Ectodermal cell (in vitro differentiated cells): ENCODE measurements at regions not wholly inside any gene's neighbourhood (a gene's known extent, or its start where the extent isn't known, plus 50 kb on each side); places are given as distances from the start of the nearest gene placed in this dataset.

Source experiments
- H3K27ac ChIP-seq: 2 replicates; pipeline ENCODE4 v1.7.0; 2013; ENCODE audit warnings: mild to moderate bottlenecking, low read depth, low read length; ENCODE audit not compliant: insufficient read depth, poor library complexity, severe bottlenecking
- H3K27me3 ChIP-seq: 2 replicates; pipeline ENCODE4 v1.7.0; 2013; ENCODE audit warnings: mild to moderate bottlenecking, low read length; ENCODE audit not compliant: insufficient read depth, control insufficient read depth, poor library complexity, severe bottlenecking
- H3K36me3 ChIP-seq: one replicate; pipeline ENCODE4 v1.7.0; 2013; ENCODE audit warnings: low read length; ENCODE audit not compliant: control insufficient read depth, insufficient read depth
- H3K4me1 ChIP-seq: one replicate; pipeline ENCODE4 v1.7.0; 2013; ENCODE audit warnings: low read length; ENCODE audit not compliant: control insufficient read depth, insufficient read depth
- H3K4me3 ChIP-seq: 2 replicates; pipeline ENCODE4 v1.7.0; 2013; ENCODE audit warnings: low read depth, low read length, control low read depth; ENCODE audit not compliant: insufficient read depth
- H3K9me3 ChIP-seq: 2 replicates; pipeline ENCODE4 v1.7.0; 2013; ENCODE audit warnings: mild to moderate bottlenecking, low read length, moderate library complexity; ENCODE audit not compliant: control insufficient read depth
- WGBS, 2 experiments: methylation state at CpG; one replicate each; pipeline ENCODE4 v1.1.7; 2013; ENCODE audit warnings: missing lambda C conversion rate in 2 of 2; 5-methylcytosine and 5-hydroxymethylcytosine counted together

DNA sequence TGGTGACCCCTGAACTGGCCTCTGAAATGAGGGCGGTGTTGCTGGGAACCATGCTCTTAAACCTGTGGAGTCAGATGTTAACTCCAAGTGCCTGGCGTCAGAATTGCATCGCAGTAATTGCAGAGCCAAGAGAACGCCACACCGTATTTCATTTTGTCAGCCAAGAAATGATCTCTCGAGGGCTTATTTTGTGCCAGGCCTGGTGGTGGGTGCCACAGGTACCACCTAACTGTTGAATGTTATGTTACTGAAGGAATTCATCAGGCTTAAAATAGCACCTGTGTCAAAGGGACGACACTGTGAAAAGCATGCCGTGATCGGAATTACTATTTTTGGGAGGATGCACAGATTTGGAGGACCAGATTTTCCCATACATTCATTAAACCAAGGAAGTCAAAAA is 51.9 kb upstream of the BAIAP2L1 start:
- H3K4me1 ChIP-seq: no peaks in the 10 kb centered on the region
- no peaks in the 10 kb centered on the region for H3K36me3 ChIP-seq
- 91 to 94% methylated on average over 8 to 9 of the region's 9 CpGs for WGBS, 2 experiments
- no peaks in the 10 kb centered on the region for H3K27me3 ChIP-seq
- no peak overlapping the region for H3K4me3 ChIP-seq
- no peak overlapping the region for H3K27ac ChIP-seq
- peaks cover 4% of the 10 kb centered on the region for H3K9me3 ChIP-seq
